ENCODE measurements at regions not wholly inside any gene's neighbourhood (a gene's known extent, or its start where the extent isn't known, plus 50 kb on each side); places are given as distances from the start of the nearest gene placed in this dataset.

- DNase-seq = no peak
- CTCF ChIA-PET = no interaction called here
- peaks cover 6% of the 10 kb centered on the region for H3K9me3 Mint-ChIP-seq
- H3K4me3 Mint-ChIP-seq = no peak overlapping the region
- no peaks in the 10 kb centered on the region for H3K4me1 Mint-ChIP-seq
- no peaks in the 10 kb centered on the region for H3K27me3 Mint-ChIP-seq
- H3K27ac Mint-ChIP-seq = no peak overlapping the region
- no peaks in the 10 kb centered on the region for H3K36me3 Mint-ChIP-seq
Observed at GRCh38 chr3:24936574-24936973, 441.9 kb upstream of the THRB start.

GRCh38 chr3:24937228-24937627, 442.6 kb upstream of the THRB start:
- Mint-ChIP-seq H3K27ac (no peak overlapping the region), H3K9me3 (peaks cover 6% of the 10 kb centered on the region), H3K27me3 (no peaks in the 10 kb centered on the region), H3K36me3 (no peaks in the 10 kb centered on the region), H3K4me3 (no peak overlapping the region), H3K4me1 (no peaks in the 10 kb centered on the region)
- DNase-seq = no peak
- CTCF ChIA-PET = no interaction called here

- CTCF ChIA-PET = no interaction called here
- Mint-ChIP-seq H3K27me3 (no peaks in the 10 kb centered on the region), H3K9me3 (peaks cover 6% of the 10 kb centered on the region), H3K4me1 (no peaks in the 10 kb centered on the region), H3K36me3 (no peaks in the 10 kb centered on the region), H3K27ac (no peak overlapping the region), H3K4me3 (no peak overlapping the region)
- DNase-seq = no peak
Observed at GRCh38 chr3:24937780-24938179, 443.1 kb upstream of the THRB start.

GRCh38 chr3:24943961-24944360, 449.3 kb upstream of the THRB start:
- no peak overlapping the region for H3K27ac Mint-ChIP-seq
- H3K4me3 Mint-ChIP-seq = no peak overlapping the region
- H3K4me1 Mint-ChIP-seq = no peaks in the 10 kb centered on the region
- H3K9me3 Mint-ChIP-seq = peaks cover 7% of the 10 kb centered on the region
- CTCF ChIA-PET = no interaction called here
- no peaks in the 10 kb centered on the region for H3K27me3 Mint-ChIP-seq
- DNase-seq = no peak
- no peaks in the 10 kb centered on the region for H3K36me3 Mint-ChIP-seq

- Mint-ChIP-seq H3K27me3 (no peaks in the 10 kb centered on the region), H3K36me3 (no peaks in the 10 kb centered on the region)
- CTCF ChIA-PET = no interaction called here
Observed at GRCh38 chr3:24944805-24945520, 450.3 kb upstream of the THRB start.

GRCh38 chr3:24945563-24945962, 450.9 kb upstream of the THRB start:
- Mint-ChIP-seq H3K27ac (no peak overlapping the region), H3K4me3 (no peak overlapping the region), H3K4me1 (no peaks in the 10 kb centered on the region), H3K36me3 (no peaks in the 10 kb centered on the region), H3K9me3 (peaks cover 7% of the 10 kb centered on the region), H3K27me3 (no peaks in the 10 kb centered on the region)
- DNase-seq = no peak
- CTCF ChIA-PET = no interaction called here

More at GRCh38 chr3:24944805-24945520, 450.3 kb upstream of the THRB start:
- Mint-ChIP-seq H3K9me3 (peaks cover 7% of the 10 kb centered on the region), H3K4me1 (no peaks in the 10 kb centered on the region), H3K4me3 (no peak overlapping the region), H3K27ac (no peak overlapping the region)
- no peak for DNase-seq

- no peaks in the 10 kb centered on the region for H3K27me3 Mint-ChIP-seq
- CTCF ChIA-PET = no interaction called here
- H3K9me3 Mint-ChIP-seq = peaks cover 2% of the 10 kb centered on the region
- H3K4me1 Mint-ChIP-seq = no peaks in the 10 kb centered on the region
- no peak overlapping the region for H3K4me3 Mint-ChIP-seq
- H3K36me3 Mint-ChIP-seq = no peaks in the 10 kb centered on the region
- no peak overlapping the region for H3K27ac Mint-ChIP-seq
- no peak for DNase-seq
Observed at GRCh38 chr3:24947103-24947502, 452.5 kb upstream of the THRB start.

GRCh38 chr3:24951180-24951579, 456.5 kb upstream of the THRB start:
- Mint-ChIP-seq H3K4me3 (no peak overlapping the region), H3K9me3 (no peaks in the 10 kb centered on the region), H3K27me3 (no peaks in the 10 kb centered on the region), H3K4me1 (no peaks in the 10 kb centered on the region), H3K36me3 (no peaks in the 10 kb centered on the region), H3K27ac (no peak overlapping the region)
- no peak for DNase-seq
- CTCF ChIA-PET = no interaction called here

- CTCF ChIA-PET = interaction anchor here (0.7 kb wide), 1 partner anchor 17 kb away, joined by 3 read pairs; no protein-coding TSS in a partner anchor
- no peaks in the 10 kb centered on the region for H3K27me3 Mint-ChIP-seq
Observed at GRCh38 chr3:24952388-24952787, 457.7 kb upstream of the THRB start.

GRCh38 chr3:24953060-24953771, 458.6 kb upstream of the THRB start:
- DNase-seq = no peak
- no peaks in the 10 kb centered on the region for H3K27me3 Mint-ChIP-seq
- CTCF ChIA-PET = no interaction called here
- H3K36me3 Mint-ChIP-seq = no peaks in the 10 kb centered on the region
- no peaks in the 10 kb centered on the region for H3K9me3 Mint-ChIP-seq
- no peak overlapping the region for H3K27ac Mint-ChIP-seq
- no peak overlapping the region for H3K4me3 Mint-ChIP-seq
- no peaks in the 10 kb centered on the region for H3K4me1 Mint-ChIP-seq

More at GRCh38 chr3:24952388-24952787, 457.7 kb upstream of the THRB start:
- Mint-ChIP-seq H3K27ac (no peak overlapping the region), H3K4me1 (no peaks in the 10 kb centered on the region), H3K9me3 (no peaks in the 10 kb centered on the region), H3K4me3 (no peak overlapping the region), H3K36me3 (no peaks in the 10 kb centered on the region)
- DNase-seq = no peak

GRCh38 chr3:24956613-24957012, 462.0 kb upstream of the THRB start:
- Mint-ChIP-seq H3K27me3 (no peaks in the 10 kb centered on the region), H3K4me3 (no peak overlapping the region), H3K4me1 (no peaks in the 10 kb centered on the region), H3K36me3 (no peaks in the 10 kb centered on the region), H3K9me3 (no peaks in the 10 kb centered on the region), H3K27ac (no peak overlapping the region)
- DNase-seq = no peak
- CTCF ChIA-PET = no interaction called here

GRCh38 chr3:24958271-24958670, 463.6 kb upstream of the THRB start:
- Mint-ChIP-seq H3K36me3 (no peaks in the 10 kb centered on the region), H3K4me1 (no peaks in the 10 kb centered on the region), H3K27me3 (no peaks in the 10 kb centered on the region), H3K9me3 (no peaks in the 10 kb centered on the region), H3K27ac (no peak overlapping the region), H3K4me3 (no peak overlapping the region)
- CTCF ChIA-PET = no interaction called here
- no peak for DNase-seq

- H3K4me1 Mint-ChIP-seq = no peaks in the 10 kb centered on the region
- no peak for DNase-seq
- H3K27me3 Mint-ChIP-seq = no peaks in the 10 kb centered on the region
- no peaks in the 10 kb centered on the region for H3K36me3 Mint-ChIP-seq
- no peak overlapping the region for H3K4me3 Mint-ChIP-seq
- H3K9me3 Mint-ChIP-seq = no peaks in the 10 kb centered on the region
- no peak overlapping the region for H3K27ac Mint-ChIP-seq
- CTCF ChIA-PET = no interaction called here
Observed at GRCh38 chr3:24958910-24959447, 464.3 kb upstream of the THRB start.

- Mint-ChIP-seq H3K36me3 (no peaks in the 10 kb centered on the region), H3K27me3 (no peaks in the 10 kb centered on the region), H3K27ac (no peak overlapping the region), H3K9me3 (no peaks in the 10 kb centered on the region), H3K4me1 (no peaks in the 10 kb centered on the region), H3K4me3 (no peak overlapping the region)
- no peak for DNase-seq
- CTCF ChIA-PET = no interaction called here
Observed at GRCh38 chr3:24963762-24964625, 464.1 kb upstream of the RARB start.
